ENCODE measurements at regions not wholly inside any gene's neighbourhood (a gene's known extent, or its start where the extent isn't known, plus 50 kb on each side); places are given as distances from the start of the nearest gene placed in this dataset.

DNA sequence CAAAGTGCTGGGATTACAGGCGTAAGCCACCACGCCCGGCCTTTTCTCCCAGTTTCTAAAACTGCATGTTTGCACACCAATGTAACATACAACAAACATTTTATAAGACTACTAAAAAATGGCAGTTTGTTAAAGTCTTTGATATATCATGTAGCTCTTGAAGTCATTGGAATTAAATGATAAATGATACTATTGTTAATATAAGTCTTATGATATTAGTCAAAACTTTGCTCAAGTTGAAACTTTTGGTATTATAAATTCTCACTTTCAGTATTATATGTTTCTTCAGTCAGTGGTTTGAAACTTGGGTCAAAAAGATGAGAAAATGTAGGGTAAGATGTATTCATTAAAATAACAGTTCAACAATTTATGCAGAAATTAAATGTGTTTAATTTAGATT, 117.6 kb upstream of the TBL1XR1 start:
- no peak for TF ChIP-seq CTCF (IDR thresholded peaks at IDR 0.05 in 8 of 11, conservative IDR thresholded peaks at IDR 0.05 in 3 of 11)
- TF ChIP-seq POLR2A (IDR thresholded peaks at IDR 0.05): no peak
- TF ChIP-seq POLR2AphosphoS5 (IDR thresholded peaks at IDR 0.05): no peak

Measured in spleen (tissue), 7 donors.